Spleen (tissue), 11 donors: ENCODE measurements at regions not wholly inside any gene's neighbourhood (a gene's known extent, or its start where the extent isn't known, plus 50 kb on each side); places are given as distances from the start of the nearest gene placed in this dataset.

Experiments used
- DNase-seq: peaks from one replicate; pipeline ENCODE4 v3.0.0-alpha.2; 2020
- H3K27ac ChIP-seq, 8 donors: fragments of 200-600 bp; sonication (generic) in 7 of 8; 1 replicate in 4 of 8; 2 replicates in 4 of 8; pipeline versions ENCODE4 v1.5.0 to v1.8.0; 2016 to 2021; ENCODE audit warnings: inconsistent platforms in 4 of 8, mild to moderate bottlenecking in 4 of 8, moderate library complexity in 1 of 8
- H3K27me3 ChIP-seq, 7 donors: fragments of 200-600 bp; sonication (generic) in 6 of 7; replicated peaks in 1 of 7; 1 replicate in 4 of 7; 2 replicates in 3 of 7; pipeline versions ENCODE4 v1.5.0 to v1.8.0; 2016 to 2021; ENCODE audit warnings: inconsistent platforms in 3 of 7, mild to moderate bottlenecking in 1 of 7
- H3K36me3 ChIP-seq, 6 donors: fragments of 200-600 bp; sonication (generic) in 5 of 6; 1 replicate in 4 of 6; 2 replicates in 2 of 6; pipeline versions ENCODE4 v1.5.0 to v1.8.0; 2016 to 2021; ENCODE audit warnings: inconsistent platforms in 2 of 6
- H3K4me1 ChIP-seq, 6 donors: fragments of 200-600 bp; sonication (generic) in 5 of 6; 1 replicate in 3 of 6; 2 replicates in 3 of 6; pipeline versions ENCODE4 v1.5.0 to v1.8.0; 2016 to 2021; ENCODE audit warnings: inconsistent platforms in 3 of 6
- H3K4me3 ChIP-seq, 8 donors: fragments of 200-600 bp; sonication (generic) in 7 of 8; 1 replicate in 4 of 8; 2 replicates in 4 of 8; pipeline versions ENCODE4 v1.5.0 to v1.8.0; 2016 to 2021; ENCODE audit warnings: inconsistent platforms in 4 of 8, mild to moderate bottlenecking in 4 of 8, moderate library complexity in 2 of 8
- H3K9me3 ChIP-seq, 8 donors: fragments of 200-600 bp; sonication (generic) in 7 of 8; 1 replicate in 4 of 8; 2 replicates in 4 of 8; pipeline versions ENCODE4 v1.5.0 to v1.8.0; 2016 to 2021; ENCODE audit warnings: inconsistent platforms in 4 of 8
- POLR2A ChIP-seq, 3 donors: fragments of 450-650 bp; IDR thresholded peaks; one replicate each; pipeline ENCODE4 v1.5.1; 2017; ENCODE audit warnings: antibody characterized with exemption in 3 of 3, mild to moderate bottlenecking in 1 of 3
- POLR2AphosphoS5 ChIP-seq, 3 donors: sonication (generic); formaldehyde crosslinking; IDR thresholded peaks; one replicate each; pipeline ENCODE4 v1.5.1; 2017; ENCODE audit warnings: antibody characterized with exemption in 3 of 3
- WGBS, 5 donors: extraction: QIAGEN DNeasy Blood & Tissue Kit in 3 of 5; methylation state at CpG; one replicate each; pipeline versions ENCODE4 v1.1.5 to v1.1.7; 2013 to 2018; 5-methylcytosine and 5-hydroxymethylcytosine counted together
- intact Hi-C: fragments of 100-400 bp; cut with DNase I; formaldehyde crosslinking; loops from one replicate; pipeline ENCODE4 v1.15.0; 2023; ENCODE audit warnings: low total_unique reads
- TF ChIP-seq, protein P1 (sequence below), 11 experiments: fragments of 200-600 bp in 7 of 11; fragments of 450-650 bp in 4 of 11; sonication (generic) in 4 of 11; IDR thresholded peaks in 8 of 11; conservative IDR thresholded peaks in 3 of 11; 1 replicate in 7 of 11; 2 replicates in 4 of 11; pipeline versions ENCODE4 v1.4.0 to v1.8.0; 2016 to 2021; ENCODE audit warnings: antibody characterized with exemption in 11 of 11, inconsistent platforms in 4 of 11, mild to moderate bottlenecking in 1 of 11
- donor health status: healthy with polysubstance abuse.
- donor health status: DM: no; HTN: no; CAD: no; lungs with moderate emphysema.
- donor health status: DM: no; HTN: no; CAD: no.
- donor health status: Bipolar disorder and iron deficiency.
- donor health status: healthy.
- donor health status: DM: no; HTN: no; CAD: no.
- donor health status: DM: yes; HTN: yes; CAD: no.

DNA sequence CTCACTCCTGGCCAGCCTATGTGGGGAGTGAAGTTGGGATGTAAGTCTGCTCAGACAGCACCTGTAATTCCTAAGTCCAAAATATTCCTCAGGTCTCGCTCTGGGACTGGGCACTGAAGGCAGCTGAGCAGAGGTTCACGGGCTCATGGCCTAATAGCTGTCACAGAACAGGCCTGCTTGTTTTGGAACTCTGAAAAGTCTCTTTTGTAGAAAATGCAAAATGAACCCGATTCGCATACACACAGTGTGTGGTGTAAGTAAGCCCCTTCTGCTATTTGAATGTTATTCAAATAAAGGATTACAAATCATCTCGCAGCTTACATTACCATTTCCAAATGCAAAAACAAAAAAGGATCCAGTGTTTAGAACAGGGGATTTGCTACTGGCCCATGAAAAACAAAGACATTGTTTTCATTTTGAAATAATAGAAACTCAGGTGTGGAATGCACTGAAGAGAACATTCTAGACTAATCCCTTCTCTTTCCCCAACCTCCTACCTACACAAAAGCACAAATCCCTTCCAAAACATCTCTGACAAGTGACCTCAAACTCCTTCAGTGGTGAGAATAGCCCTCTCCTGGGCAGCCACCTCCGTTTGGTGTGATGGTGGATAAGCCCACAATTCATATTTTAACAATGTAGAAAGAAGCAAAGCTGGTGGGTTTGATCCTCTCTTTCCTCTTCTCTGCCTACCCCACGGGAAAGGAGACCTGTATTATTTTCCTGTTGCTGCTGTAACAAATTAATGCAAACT, 118.3 kb upstream of the NCK2 start:
- Histone ChIP-seq H3K4me3 (no peak overlapping the region), H3K9me3 (no peaks in the 10 kb centered on the region), H3K27ac (no peak overlapping the region), H3K36me3 (no peaks in the 10 kb centered on the region), H3K27me3 (no peaks in the 10 kb centered on the region), H3K4me1 (no peaks in the 10 kb centered on the region)
- intact Hi-C loops: no loop called here
- TF ChIP-seq POLR2AphosphoS5 (IDR thresholded peaks at IDR 0.05): no peak
- no peak for TF ChIP-seq POLR2A (IDR thresholded peaks at IDR 0.05)
- TF ChIP-seq, protein P1, sequence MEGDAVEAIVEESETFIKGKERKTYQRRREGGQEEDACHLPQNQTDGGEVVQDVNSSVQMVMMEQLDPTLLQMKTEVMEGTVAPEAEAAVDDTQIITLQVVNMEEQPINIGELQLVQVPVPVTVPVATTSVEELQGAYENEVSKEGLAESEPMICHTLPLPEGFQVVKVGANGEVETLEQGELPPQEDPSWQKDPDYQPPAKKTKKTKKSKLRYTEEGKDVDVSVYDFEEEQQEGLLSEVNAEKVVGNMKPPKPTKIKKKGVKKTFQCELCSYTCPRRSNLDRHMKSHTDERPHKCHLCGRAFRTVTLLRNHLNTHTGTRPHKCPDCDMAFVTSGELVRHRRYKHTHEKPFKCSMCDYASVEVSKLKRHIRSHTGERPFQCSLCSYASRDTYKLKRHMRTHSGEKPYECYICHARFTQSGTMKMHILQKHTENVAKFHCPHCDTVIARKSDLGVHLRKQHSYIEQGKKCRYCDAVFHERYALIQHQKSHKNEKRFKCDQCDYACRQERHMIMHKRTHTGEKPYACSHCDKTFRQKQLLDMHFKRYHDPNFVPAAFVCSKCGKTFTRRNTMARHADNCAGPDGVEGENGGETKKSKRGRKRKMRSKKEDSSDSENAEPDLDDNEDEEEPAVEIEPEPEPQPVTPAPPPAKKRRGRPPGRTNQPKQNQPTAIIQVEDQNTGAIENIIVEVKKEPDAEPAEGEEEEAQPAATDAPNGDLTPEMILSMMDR (IDR thresholded peaks at IDR 0.05 in 8 of 11, conservative IDR thresholded peaks at IDR 0.05 in 3 of 11): no peak
- 76 to 91% (median 78%) methylated on average over 7 of the region's 7 CpGs for WGBS, 5 donors
- DNase-seq: no peak

DNA sequence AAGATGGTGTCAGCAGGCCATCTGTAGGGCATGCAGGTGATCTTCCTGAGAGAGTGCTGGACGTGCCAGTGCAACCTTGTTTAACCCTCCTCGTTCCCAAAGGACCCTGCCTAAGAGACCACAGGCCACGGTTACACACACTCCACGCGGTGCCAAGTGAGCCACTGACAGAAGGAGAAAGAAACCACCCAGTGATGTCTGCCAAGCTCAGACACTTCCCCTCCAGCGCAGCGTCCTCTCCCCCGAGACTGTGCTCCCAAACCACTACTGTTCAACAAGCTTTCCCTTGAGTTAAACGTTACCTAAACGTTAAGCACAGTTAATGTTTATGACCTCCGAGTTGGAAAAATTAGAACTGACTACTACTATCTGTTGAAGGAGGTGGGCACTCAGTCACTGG, 119.1 kb upstream of the NCK2 start:
- no peaks in the 10 kb centered on the region for H3K9me3 ChIP-seq
- TF ChIP-seq, protein P1 (IDR thresholded peaks at IDR 0.05 in 8 of 11, conservative IDR thresholded peaks at IDR 0.05 in 3 of 11): no peak
- TF ChIP-seq POLR2A (IDR thresholded peaks at IDR 0.05): no peak
- TF ChIP-seq POLR2AphosphoS5 (IDR thresholded peaks at IDR 0.05): no peak
- no peaks in the 10 kb centered on the region for H3K4me1 ChIP-seq
- intact Hi-C loops: no loop called here
- H3K4me3 ChIP-seq: no peak overlapping the region
- DNase-seq: no peak
- no peak overlapping the region for H3K27ac ChIP-seq
- H3K36me3 ChIP-seq: no peaks in the 10 kb centered on the region
- no peaks in the 10 kb centered on the region for H3K27me3 ChIP-seq
- 61 to 69% (median 62%) methylated on average over 11 of the region's 11 CpGs for WGBS, 5 donors

DNA sequence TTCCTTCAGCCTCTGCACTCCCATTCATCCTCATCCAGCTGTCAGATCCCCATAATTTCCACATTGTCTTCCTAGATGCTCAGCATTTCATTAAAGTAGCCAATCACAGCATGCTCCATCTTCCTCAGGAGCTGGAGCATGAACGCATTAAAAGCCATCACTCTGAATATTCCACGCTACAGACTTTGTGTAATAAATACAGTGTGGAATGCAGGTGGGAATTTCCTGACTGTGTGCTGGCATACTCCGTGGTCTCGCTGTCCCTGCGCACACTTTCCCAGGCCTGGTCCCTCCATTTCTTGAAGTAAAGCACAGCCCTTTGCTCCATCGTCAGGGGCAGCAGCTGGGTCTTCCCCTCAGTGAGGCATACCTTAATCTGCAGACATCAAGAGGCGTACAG, 123.7 kb upstream of the NCK2 start:
- 78 to 95% (median 84%) methylated on average over 7 of the region's 7 CpGs for WGBS, 5 donors
- Histone ChIP-seq H3K36me3 (no peaks in the 10 kb centered on the region), H3K27ac (no peak overlapping the region), H3K4me3 (no peak overlapping the region), H3K9me3 (no peaks in the 10 kb centered on the region), H3K27me3 (no peaks in the 10 kb centered on the region), H3K4me1 (no peaks in the 10 kb centered on the region)
- intact Hi-C loops: no loop called here
- TF ChIP-seq, protein P1 (IDR thresholded peaks at IDR 0.05 in 8 of 11, conservative IDR thresholded peaks at IDR 0.05 in 3 of 11): no peak
- TF ChIP-seq POLR2A (IDR thresholded peaks at IDR 0.05): no peak
- no peak for TF ChIP-seq POLR2AphosphoS5 (IDR thresholded peaks at IDR 0.05)
- DNase-seq: no peak

DNA sequence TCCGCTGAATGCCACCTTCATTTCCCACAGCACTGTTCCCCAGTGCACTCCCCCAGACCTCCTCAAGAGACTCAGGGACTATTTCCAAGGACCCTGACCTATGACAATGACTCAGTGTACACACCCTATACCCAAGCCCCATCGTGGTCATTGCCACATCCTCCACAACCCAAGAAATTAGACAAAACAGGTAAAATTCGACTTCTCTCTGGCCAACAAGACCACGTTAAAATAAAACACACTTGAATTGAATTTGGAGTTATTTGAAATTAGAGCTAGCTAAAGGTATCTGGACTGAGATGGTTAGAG, 126.4 kb upstream of the NCK2 start:
- DNase-seq: no peak
- Histone ChIP-seq H3K4me1 (no peaks in the 10 kb centered on the region), H3K27ac (no peak overlapping the region), H3K9me3 (no peaks in the 10 kb centered on the region), H3K4me3 (no peak overlapping the region), H3K36me3 (no peaks in the 10 kb centered on the region), H3K27me3 (no peaks in the 10 kb centered on the region)
- 67 to 79% (median 74%) methylated on average over 4 of the region's 4 CpGs for WGBS, 5 donors
- TF ChIP-seq, protein P1 (IDR thresholded peaks at IDR 0.05 in 8 of 11, conservative IDR thresholded peaks at IDR 0.05 in 3 of 11): no peak
- TF ChIP-seq POLR2AphosphoS5 (IDR thresholded peaks at IDR 0.05) (no peak), POLR2A (IDR thresholded peaks at IDR 0.05) (no peak)
- intact Hi-C loops: no loop called here
